DMS79 treated with DMSO at 0.1 percent for 48 hours (cell line): ENCODE measurements at regions not wholly inside any gene's neighbourhood (a gene's known extent, or its start where the extent isn't known, plus 50 kb on each side); places are given as distances from the start of the nearest gene placed in this dataset.

ENCODE experiments used
- DNase-seq: peaks from one replicate; lab custom pipeline; 2025; lab: John Stamatoyannopoulos, UW

- DNase-seq: no peak
Observed at GRCh38 chr13:109439813-109440212, 346.6 kb downstream of the IRS2 start.

- DNase-seq: no peak
Observed at GRCh38 chr13:109436841-109437240, 349.5 kb downstream of the IRS2 start.

- no peak for DNase-seq
Observed at GRCh38 chr13:109436055-109436622, 350.2 kb downstream of the IRS2 start.

- no peak for DNase-seq
Observed at GRCh38 chr13:109431217-109431616, 355.2 kb downstream of the IRS2 start.

- DNase-seq: no peak
Observed at GRCh38 chr13:109428146-109428545, 358.2 kb downstream of the IRS2 start.

GRCh38 chr13:109427695-109428094 lies 358.7 kb downstream of the IRS2 start:
- no peak for DNase-seq

- DNase-seq: no peak
Observed at GRCh38 chr13:109427148-109427547, 359.2 kb downstream of the IRS2 start.

GRCh38 chr13:109426690-109426990 lies 359.7 kb downstream of the IRS2 start:
- DNase-seq: no peak

GRCh38 chr13:109425821-109426689 lies 360.3 kb downstream of the IRS2 start:
- DNase-seq: no peak

GRCh38 chr13:109422161-109422560 lies 364.2 kb downstream of the IRS2 start:
- DNase-seq: no peak

- DNase-seq: no peak
Observed at GRCh38 chr13:109419896-109420295, 366.5 kb downstream of the IRS2 start.

GRCh38 chr13:109418111-109418510 lies 368.3 kb downstream of the IRS2 start:
- no peak for DNase-seq

GRCh38 chr13:109416001-109416400 lies 370.4 kb downstream of the IRS2 start:
- no peak for DNase-seq

GRCh38 chr13:109415057-109415456 lies 371.3 kb downstream of the IRS2 start:
- no peak for DNase-seq

GRCh38 chr13:109412283-109412901 lies 374.0 kb downstream of the IRS2 start:
- DNase-seq: no peak

GRCh38 chr13:109410868-109411267 lies 375.5 kb downstream of the IRS2 start:
- DNase-seq: no peak

- DNase-seq: no peak
Observed at GRCh38 chr13:109408591-109409382, 377.6 kb downstream of the IRS2 start.

GRCh38 chr13:109406376-109406992 lies 379.9 kb downstream of the IRS2 start:
- no peak for DNase-seq

GRCh38 chr13:109403012-109403421 lies 383.4 kb downstream of the IRS2 start:
- no peak for DNase-seq

GRCh38 chr13:109401891-109402290 lies 384.5 kb downstream of the IRS2 start:
- no peak for DNase-seq

- DNase-seq: no peak
Observed at GRCh38 chr13:109401307-109401706, 385.1 kb downstream of the IRS2 start.

GRCh38 chr13:109400624-109401257 lies 385.6 kb downstream of the IRS2 start:
- DNase-seq: no peak
